ENCODE measurements at regions not wholly inside any gene's neighbourhood (a gene's known extent, or its start where the extent isn't known, plus 50 kb on each side); places are given as distances from the start of the nearest gene placed in this dataset.

- H3K9me3 ChIP-seq, result no peaks in the 10 kb centered on the region
- H3K4me1 ChIP-seq, result no peaks in the 10 kb centered on the region
- WGBS (ENCODE audit: insufficient coverage, low coverage, low lambda C conversion rate, missing lambda C conversion rate), result 67% methylated on average over 1 of the region's 1 CpG
- H3K36me3 ChIP-seq, result no peaks in the 10 kb centered on the region
- ATAC-seq (peak in 2 of 4 donors; percentile 22 to 48), DNase-seq (no peak)
- no peak for TF ChIP-seq POLR2A (IDR thresholded peaks at IDR 0.05)
- TF ChIP-seq CTCF (IDR thresholded peaks at IDR 0.05), result no peak
- H3K4me3 ChIP-seq, result no peak overlapping the region
- H3K27me3 ChIP-seq, result no peaks in the 10 kb centered on the region
- no peak overlapping the region for H3K27ac ChIP-seq
- intact Hi-C loops (cut with DNase I), result no loop called here
These were observed 260.4 kb upstream of the DPYD start for GRCh38 chr1:98181036-98181764.

GRCh38 chr1:98179151-98179773, 258.4 kb upstream of the DPYD start:
- 63% methylated on average over 4 of the region's 4 CpGs for WGBS (ENCODE audit: insufficient coverage, low coverage, low lambda C conversion rate, missing lambda C conversion rate)
- ATAC-seq, result no peak
- Histone ChIP-seq H3K36me3 (no peaks in the 10 kb centered on the region), H3K27me3 (no peaks in the 10 kb centered on the region), H3K27ac (no peak overlapping the region), H3K4me1 (no peaks in the 10 kb centered on the region), H3K4me3 (no peak overlapping the region), H3K9me3 (no peaks in the 10 kb centered on the region)
- TF ChIP-seq CTCF (IDR thresholded peaks at IDR 0.05), result no peak
- TF ChIP-seq POLR2A (IDR thresholded peaks at IDR 0.05), result no peak
- intact Hi-C loops (cut with DNase I), result no loop called here
- DNase-seq, result no peak

GRCh38 chr1:98177751-98178150, 256.9 kb upstream of the DPYD start:
- H3K9me3 ChIP-seq, result no peaks in the 10 kb centered on the region
- no peaks in the 10 kb centered on the region for H3K4me1 ChIP-seq
- no peaks in the 10 kb centered on the region for H3K27me3 ChIP-seq
- WGBS (ENCODE audit: insufficient coverage, low coverage, low lambda C conversion rate, missing lambda C conversion rate), result 69% methylated on average over 2 of the region's 2 CpGs
- H3K36me3 ChIP-seq, result no peaks in the 10 kb centered on the region
- no peak overlapping the region for H3K27ac ChIP-seq
- ATAC-seq, result no peak
- DNase-seq, result no peak
- TF ChIP-seq POLR2A (IDR thresholded peaks at IDR 0.05) (no peak), CTCF (IDR thresholded peaks at IDR 0.05) (no peak)
- no peak overlapping the region for H3K4me3 ChIP-seq
- intact Hi-C loops (cut with DNase I), result no loop called here

- no peak overlapping the region for H3K27ac ChIP-seq
- intact Hi-C loops (cut with DNase I), result no loop called here
- H3K4me1 ChIP-seq, result no peaks in the 10 kb centered on the region
- 79% methylated on average over 3 of the region's 3 CpGs for WGBS (ENCODE audit: insufficient coverage, low coverage, low lambda C conversion rate, missing lambda C conversion rate)
- H3K9me3 ChIP-seq, result no peaks in the 10 kb centered on the region
- no peak overlapping the region for H3K4me3 ChIP-seq
- DNase-seq, result no peak
- TF ChIP-seq POLR2A (IDR thresholded peaks at IDR 0.05) (no peak), CTCF (IDR thresholded peaks at IDR 0.05) (no peak)
- no peak for ATAC-seq
- H3K36me3 ChIP-seq, result no peaks in the 10 kb centered on the region
- H3K27me3 ChIP-seq, result no peaks in the 10 kb centered on the region
These were observed 256.1 kb upstream of the DPYD start for GRCh38 chr1:98176936-98177335.
